SK-N-SH treated with all-trans-retinoic acid at 6 μM for 48 hours (cell line): ENCODE measurements at regions not wholly inside any gene's neighbourhood (a gene's known extent, or its start where the extent isn't known, plus 50 kb on each side); places are given as distances from the start of the nearest gene placed in this dataset.

Experiments
- ARNTL ChIP-seq: fragments of 450-650 bp; formaldehyde crosslinking; IDR thresholded peaks from 2 replicates; pipeline ENCODE4 v1.5.0; 2020; ENCODE audit warnings: low read depth, mild to moderate bottlenecking, moderate library complexity, borderline replicate concordance
- ESRRG ChIP-seq: fragments of 250-450 bp; sonication (Bioruptor Pico); IDR thresholded peaks from 2 replicates; pipeline ENCODE4 v1.6.1; 2021; ENCODE audit warnings: mild to moderate bottlenecking
- GLIS3 ChIP-seq: fragments of 250-450 bp; sonication (Bioruptor Pico); IDR thresholded peaks from 2 replicates; pipeline ENCODE4 v1.5.0; 2020; ENCODE audit warnings: mild to moderate bottlenecking, moderate library complexity
- OSR1 ChIP-seq: fragments of 250-450 bp; sonication (Bioruptor Pico); IDR thresholded peaks from 2 replicates; pipeline ENCODE4 v1.8.0; 2022; ENCODE audit warnings: moderate library complexity, mild to moderate bottlenecking, inconsistent platforms
- PPARA ChIP-seq: fragments of 250-450 bp; sonication (Bioruptor Pico); IDR thresholded peaks from 2 replicates; pipeline ENCODE4 v1.5.0; 2020; ENCODE audit warnings: mild to moderate bottlenecking, borderline replicate concordance
- RARB ChIP-seq: fragments of 250-450 bp; sonication (Bioruptor Pico); IDR thresholded peaks from 2 replicates; pipeline ENCODE4 v1.8.0; 2021; ENCODE audit warnings: mild to moderate bottlenecking, moderate library complexity
- TOX ChIP-seq: fragments of 250-450 bp; sonication (Bioruptor Pico); IDR thresholded peaks from 2 replicates; pipeline ENCODE4 v1.8.0; 2021; ENCODE audit warnings: mild to moderate bottlenecking, moderate library complexity, borderline replicate concordance
- ZC3H10 ChIP-seq: fragments of 250-450 bp; sonication (Bioruptor Pico); IDR thresholded peaks from 2 replicates; pipeline ENCODE4 v1.5.1; 2021; ENCODE audit warnings: mild to moderate bottlenecking, moderate library complexity
- ZFP3 ChIP-seq: fragments of 250-450 bp; sonication (Bioruptor Pico); IDR thresholded peaks from 2 replicates; pipeline ENCODE4 v1.5.0; 2020; ENCODE audit warnings: mild to moderate bottlenecking, moderate library complexity
- ZFP30 ChIP-seq: fragments of 450-650 bp; formaldehyde crosslinking; IDR thresholded peaks from 2 replicates; pipeline ENCODE4 v1.5.0; 2022; ENCODE audit warnings: mild to moderate bottlenecking, moderate library complexity
- ZNF8 ChIP-seq: fragments of 450-650 bp; formaldehyde crosslinking; IDR thresholded peaks from 2 replicates; pipeline ENCODE4 v1.5.0; 2020; ENCODE audit warnings: mild to moderate bottlenecking, moderate library complexity
- TF ChIP-seq, protein P1 (sequence below): fragments of 250-450 bp; sonication (Bioruptor Pico); IDR thresholded peaks from 2 replicates; pipeline ENCODE4 v1.8.0; 2020; ENCODE audit warnings: mild to moderate bottlenecking, moderate library complexity, borderline replicate concordance
- TF ChIP-seq, protein P2 (sequence below): fragments of 250-450 bp; sonication (Bioruptor Pico); IDR thresholded peaks from 2 replicates; pipeline ENCODE4 v1.5.1; 2020; ENCODE audit warnings: low read depth, mild to moderate bottlenecking, moderate library complexity

DNA sequence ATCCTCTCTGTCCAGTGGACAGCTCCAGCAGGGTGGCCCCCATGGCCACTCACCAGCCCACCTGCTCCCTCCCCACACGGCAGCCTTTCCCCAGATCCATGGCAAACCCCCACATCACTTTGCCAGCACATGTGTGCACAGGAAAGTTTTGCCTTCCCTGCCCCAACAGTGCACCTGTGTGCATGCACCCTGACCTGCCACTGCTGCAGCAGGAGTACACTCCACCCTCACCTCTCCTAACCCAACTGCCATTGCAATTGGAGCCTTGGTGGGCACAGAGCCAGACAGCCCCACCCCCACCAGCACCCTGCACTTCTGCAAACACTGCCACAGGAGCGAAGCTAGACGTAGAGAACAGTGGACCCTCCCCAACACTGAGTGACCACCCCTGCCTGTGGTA is 308.9 kb downstream of the CEP170 start:
- no peak for TF ChIP-seq ESRRG (CRISPR knock-in tag)
- no peak for TF ChIP-seq ZFP30
- TF ChIP-seq, protein P1, sequence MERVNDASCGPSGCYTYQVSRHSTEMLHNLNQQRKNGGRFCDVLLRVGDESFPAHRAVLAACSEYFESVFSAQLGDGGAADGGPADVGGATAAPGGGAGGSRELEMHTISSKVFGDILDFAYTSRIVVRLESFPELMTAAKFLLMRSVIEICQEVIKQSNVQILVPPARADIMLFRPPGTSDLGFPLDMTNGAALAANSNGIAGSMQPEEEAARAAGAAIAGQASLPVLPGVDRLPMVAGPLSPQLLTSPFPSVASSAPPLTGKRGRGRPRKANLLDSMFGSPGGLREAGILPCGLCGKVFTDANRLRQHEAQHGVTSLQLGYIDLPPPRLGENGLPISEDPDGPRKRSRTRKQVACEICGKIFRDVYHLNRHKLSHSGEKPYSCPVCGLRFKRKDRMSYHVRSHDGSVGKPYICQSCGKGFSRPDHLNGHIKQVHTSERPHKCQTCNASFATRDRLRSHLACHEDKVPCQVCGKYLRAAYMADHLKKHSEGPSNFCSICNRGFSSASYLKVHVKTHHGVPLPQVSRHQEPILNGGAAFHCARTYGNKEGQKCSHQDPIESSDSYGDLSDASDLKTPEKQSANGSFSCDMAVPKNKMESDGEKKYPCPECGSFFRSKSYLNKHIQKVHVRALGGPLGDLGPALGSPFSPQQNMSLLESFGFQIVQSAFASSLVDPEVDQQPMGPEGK (CRISPR knock-in tag) = no peak
- TF ChIP-seq, protein P2, sequence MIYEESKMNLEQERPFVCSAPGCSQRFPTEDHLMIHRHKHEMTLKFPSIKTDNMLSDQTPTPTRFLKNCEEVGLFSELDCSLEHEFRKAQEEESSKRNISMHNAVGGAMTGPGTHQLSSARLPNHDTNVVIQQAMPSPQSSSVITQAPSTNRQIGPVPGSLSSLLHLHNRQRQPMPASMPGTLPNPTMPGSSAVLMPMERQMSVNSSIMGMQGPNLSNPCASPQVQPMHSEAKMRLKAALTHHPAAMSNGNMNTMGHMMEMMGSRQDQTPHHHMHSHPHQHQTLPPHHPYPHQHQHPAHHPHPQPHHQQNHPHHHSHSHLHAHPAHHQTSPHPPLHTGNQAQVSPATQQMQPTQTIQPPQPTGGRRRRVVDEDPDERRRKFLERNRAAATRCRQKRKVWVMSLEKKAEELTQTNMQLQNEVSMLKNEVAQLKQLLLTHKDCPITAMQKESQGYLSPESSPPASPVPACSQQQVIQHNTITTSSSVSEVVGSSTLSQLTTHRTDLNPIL = no peak
- no peak for TF ChIP-seq ARNTL (CRISPR knock-in tag)
- no peak for TF ChIP-seq ZC3H10
- no peak for TF ChIP-seq GLIS3 (CRISPR knock-in tag)
- no peak for TF ChIP-seq OSR1 (CRISPR knock-in tag)
- TF ChIP-seq ZFP3 = no peak
- TF ChIP-seq ZNF8 (CRISPR knock-in tag) = no peak
- no peak for TF ChIP-seq RARB
- TF ChIP-seq PPARA (CRISPR knock-in tag) = no peak
- no peak for TF ChIP-seq TOX (CRISPR knock-in tag)
